ENCODE measurements at regions not wholly inside any gene's neighbourhood (a gene's known extent, or its start where the extent isn't known, plus 50 kb on each side); places are given as distances from the start of the nearest gene placed in this dataset.

GRCh38 chr2:82857967-82858366, 1601.1 kb downstream of the SUCLG1 start:
- TF ChIP-seq CTCF (IDR thresholded peaks at IDR 0.05; ENCODE audit: control extremely low read depth, extremely low read depth, low read depth, missing control alignments): no peak
- no peak for DNase-seq (ENCODE audit: extremely low spot score)
- CTCF ChIA-PET: interaction anchor here (1.3 to 1.4 kb wide), 2 partner anchors 12 to 20 kb away, joined by 3 to 4 read pairs; no protein-coding TSS in a partner anchor
- POLR2A ChIA-PET: no interaction called here

- no peak for DNase-seq (ENCODE audit: extremely low spot score)
- TF ChIP-seq CTCF (IDR thresholded peaks at IDR 0.05; ENCODE audit: control extremely low read depth, extremely low read depth, low read depth, missing control alignments): no peak
- ChIA-PET CTCF (no interaction called here), POLR2A (no interaction called here)
These were observed 1605.8 kb downstream of the SUCLG1 start for GRCh38 chr2:82853299-82853698.

- ChIA-PET CTCF (no interaction called here), POLR2A (no interaction called here)
- no peak for DNase-seq (ENCODE audit: extremely low spot score)
- TF ChIP-seq CTCF (IDR thresholded peaks at IDR 0.05; ENCODE audit: control extremely low read depth, extremely low read depth, low read depth, missing control alignments): no peak
These were observed 1606.3 kb downstream of the SUCLG1 start for GRCh38 chr2:82852787-82853186.

GRCh38 chr2:82848285-82848684, 1610.8 kb downstream of the SUCLG1 start:
- POLR2A ChIA-PET: no interaction called here

GRCh38 chr2:82839036-82839435, 1620.0 kb downstream of the SUCLG1 start:
- CTCF ChIA-PET: no interaction called here

More at GRCh38 chr2:82848285-82848684, 1610.8 kb downstream of the SUCLG1 start:
- DNase-seq (ENCODE audit: extremely low spot score): no peak
- TF ChIP-seq CTCF (IDR thresholded peaks at IDR 0.05; ENCODE audit: control extremely low read depth, extremely low read depth, low read depth, missing control alignments): no peak
- CTCF ChIA-PET: no interaction called here

GRCh38 chr2:82837588-82838304, 1621.3 kb downstream of the SUCLG1 start:
- POLR2A ChIA-PET: no interaction called here
- TF ChIP-seq CTCF (IDR thresholded peaks at IDR 0.05; ENCODE audit: control extremely low read depth, extremely low read depth, low read depth, missing control alignments): no peak
- no peak for DNase-seq (ENCODE audit: extremely low spot score)
- CTCF ChIA-PET: no interaction called here

More at GRCh38 chr2:82839036-82839435, 1620.0 kb downstream of the SUCLG1 start:
- no peak for TF ChIP-seq CTCF (IDR thresholded peaks at IDR 0.05; ENCODE audit: control extremely low read depth, extremely low read depth, low read depth, missing control alignments)
- no peak for DNase-seq (ENCODE audit: extremely low spot score)
- POLR2A ChIA-PET: no interaction called here
